RPMI8226 (cell line): ENCODE measurements at regions not wholly inside any gene's neighbourhood (a gene's known extent, or its start where the extent isn't known, plus 50 kb on each side); places are given as distances from the start of the nearest gene placed in this dataset.
"Not testable (repeated sequence)": the region's sequence is repeated elsewhere in the genome, so short reads cannot be mapped to it uniquely, and the experiment has no call there.

ENCODE experiments used
- DNase-seq: peaks from one replicate; pipeline ENCODE4 v3.0.0-alpha.2; 2015

DNA sequence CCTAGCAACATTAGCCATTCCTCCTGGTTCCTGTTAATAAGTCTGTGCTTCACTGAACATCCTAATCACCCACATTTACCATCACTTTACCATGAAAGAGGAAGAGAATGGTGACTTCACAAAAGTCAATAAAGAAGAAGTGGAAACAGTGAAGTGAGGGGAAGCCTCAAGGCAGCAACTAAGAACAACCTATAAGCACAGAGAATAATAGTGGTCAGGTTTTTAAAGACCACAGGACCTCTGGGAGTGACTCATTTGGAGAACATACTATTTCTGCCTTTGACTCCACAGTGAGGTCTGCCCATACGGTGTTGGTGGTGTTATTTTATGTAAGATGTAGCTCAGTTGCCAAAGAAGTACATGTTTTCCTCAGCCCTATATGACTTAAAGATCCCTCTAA, 86.0 kb upstream of the TET2 start:
- no peak for DNase-seq

DNA sequence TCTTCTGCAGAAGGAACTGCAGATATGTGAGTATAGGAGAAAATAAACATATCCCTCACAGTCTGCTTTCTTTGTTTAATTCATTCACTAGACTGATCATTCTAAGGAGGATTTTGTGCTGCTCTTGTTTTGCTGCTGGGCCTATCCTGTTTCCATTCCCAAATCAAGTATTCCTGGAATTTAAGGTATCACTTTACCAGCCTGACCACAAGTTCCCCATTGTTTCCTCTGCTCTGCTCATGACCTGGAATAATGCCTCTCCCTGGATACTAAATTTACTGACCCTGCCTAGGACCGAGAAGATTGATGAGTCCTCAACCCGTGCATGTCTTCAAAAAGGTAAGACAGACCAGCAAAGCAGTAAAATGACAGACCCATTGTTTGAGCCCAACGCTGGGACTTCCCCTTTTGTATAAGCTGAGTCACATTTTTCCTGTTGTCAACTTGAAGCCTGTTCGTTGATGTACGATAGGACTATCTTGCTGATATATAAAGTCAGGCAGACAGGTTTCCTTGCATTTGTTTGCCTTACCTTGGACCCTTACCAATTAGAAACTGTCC, 85.5 kb upstream of the TET2 start:
- DNase-seq: peak; percentile 17

- DNase-seq: no peak
Measured at GRCh38 chr4:105061731-105062130, 84.9 kb upstream of the TET2 start.

DNA sequence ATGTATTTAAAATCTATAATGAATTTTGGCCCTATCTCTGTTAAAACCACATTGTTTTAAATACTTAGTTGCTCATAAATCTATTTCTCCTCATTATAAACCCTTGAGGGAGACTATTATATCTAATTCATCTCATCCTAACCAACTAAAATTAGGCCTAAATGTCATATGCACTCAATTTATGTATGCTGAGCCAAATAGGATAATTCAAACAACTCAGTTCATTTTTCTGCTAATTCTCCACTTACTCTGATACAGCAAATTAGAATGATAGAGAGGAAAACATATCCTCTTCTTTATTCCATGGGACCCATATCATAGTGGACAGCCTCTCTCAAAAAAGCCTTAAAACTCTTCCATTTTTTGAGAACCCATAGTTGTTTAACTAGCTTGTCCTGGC, 80.3 kb upstream of the TET2 start:
- no peak for DNase-seq

DNA sequence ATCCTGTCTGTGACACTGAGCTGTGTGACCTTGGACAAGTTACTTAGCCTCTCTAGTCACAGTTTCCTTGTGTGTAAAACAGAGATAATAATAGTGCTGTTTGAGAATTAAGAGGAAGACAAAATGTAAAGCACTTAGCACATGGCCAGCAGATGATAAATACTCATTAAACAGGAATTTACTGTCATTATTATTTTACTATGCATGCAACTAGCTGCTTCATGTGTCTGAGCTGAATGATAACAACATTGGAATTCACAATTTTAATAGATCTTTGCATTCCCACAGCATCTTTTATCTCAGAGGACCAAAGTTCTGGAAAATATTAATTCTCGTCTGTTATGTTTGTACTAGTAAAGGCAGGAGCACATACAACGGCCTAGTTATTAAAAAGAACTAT, 79.2 kb upstream of the TET2 start:
- DNase-seq: no peak

DNA sequence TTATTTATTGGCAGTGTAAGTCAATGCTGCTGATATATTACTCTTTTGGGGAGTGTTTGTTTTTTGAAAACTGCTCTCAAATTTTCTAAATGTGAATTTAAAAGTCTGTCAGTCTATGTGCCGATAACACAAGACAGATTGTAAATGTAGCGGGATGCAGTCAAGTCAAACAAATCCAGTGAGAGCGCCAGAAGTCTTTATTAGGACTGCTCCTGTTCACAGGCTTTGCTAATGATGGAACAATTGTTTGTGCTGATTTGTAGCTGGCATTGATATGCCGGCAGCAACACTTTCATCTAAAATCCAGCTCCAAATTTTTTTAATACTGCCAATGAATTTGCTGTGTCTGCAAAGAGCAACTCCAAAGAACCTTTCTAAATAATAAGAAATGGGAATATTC, 78.7 kb upstream of the TET2 start:
- DNase-seq: no peak

- DNase-seq: no peak
Measured at GRCh38 chr4:105068516-105068915, 78.2 kb upstream of the TET2 start.

DNA sequence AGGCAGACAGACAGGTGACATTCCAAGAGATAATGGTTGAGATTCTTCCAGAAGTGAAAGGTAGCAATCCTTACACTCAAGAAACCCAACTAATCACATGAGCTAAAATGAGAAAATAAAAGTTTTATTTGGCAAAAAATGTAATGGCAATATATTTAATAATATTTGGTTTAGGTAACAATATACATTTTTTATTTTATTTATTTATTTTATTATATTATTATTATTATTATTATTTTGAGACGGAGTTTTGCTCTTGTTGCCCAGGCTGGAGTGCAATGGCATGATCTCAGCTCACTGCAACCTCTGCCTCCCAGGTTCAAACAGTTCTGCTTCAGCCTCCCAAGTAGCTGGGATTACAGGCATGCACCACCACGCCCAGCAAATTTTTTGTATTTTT, 74.6 kb upstream of the TET2 start:
- DNase-seq: not testable (repeated sequence)

GRCh38 chr4:105074097-105074496, 72.6 kb upstream of the TET2 start:
- DNase-seq: no peak

DNA sequence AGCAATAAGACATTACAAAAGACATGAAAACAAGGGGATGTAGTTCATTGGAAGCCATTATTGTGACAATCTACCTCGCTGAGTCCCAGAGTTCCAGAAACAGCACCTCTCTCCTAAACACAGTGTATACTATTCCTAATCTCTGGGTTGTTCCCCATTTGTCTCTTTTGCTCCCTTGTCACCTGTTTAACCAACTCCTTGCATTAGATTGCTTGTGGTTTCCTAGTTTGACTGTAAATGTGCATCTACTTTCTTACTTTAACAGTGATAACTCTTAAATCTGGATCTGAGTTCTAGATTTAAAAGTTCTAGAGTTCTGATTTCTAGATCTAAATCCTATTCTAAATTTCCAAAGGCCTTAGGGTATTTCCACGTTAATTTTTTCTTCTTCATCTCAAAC, 71.6 kb upstream of the TET2 start:
- DNase-seq: no peak

DNA sequence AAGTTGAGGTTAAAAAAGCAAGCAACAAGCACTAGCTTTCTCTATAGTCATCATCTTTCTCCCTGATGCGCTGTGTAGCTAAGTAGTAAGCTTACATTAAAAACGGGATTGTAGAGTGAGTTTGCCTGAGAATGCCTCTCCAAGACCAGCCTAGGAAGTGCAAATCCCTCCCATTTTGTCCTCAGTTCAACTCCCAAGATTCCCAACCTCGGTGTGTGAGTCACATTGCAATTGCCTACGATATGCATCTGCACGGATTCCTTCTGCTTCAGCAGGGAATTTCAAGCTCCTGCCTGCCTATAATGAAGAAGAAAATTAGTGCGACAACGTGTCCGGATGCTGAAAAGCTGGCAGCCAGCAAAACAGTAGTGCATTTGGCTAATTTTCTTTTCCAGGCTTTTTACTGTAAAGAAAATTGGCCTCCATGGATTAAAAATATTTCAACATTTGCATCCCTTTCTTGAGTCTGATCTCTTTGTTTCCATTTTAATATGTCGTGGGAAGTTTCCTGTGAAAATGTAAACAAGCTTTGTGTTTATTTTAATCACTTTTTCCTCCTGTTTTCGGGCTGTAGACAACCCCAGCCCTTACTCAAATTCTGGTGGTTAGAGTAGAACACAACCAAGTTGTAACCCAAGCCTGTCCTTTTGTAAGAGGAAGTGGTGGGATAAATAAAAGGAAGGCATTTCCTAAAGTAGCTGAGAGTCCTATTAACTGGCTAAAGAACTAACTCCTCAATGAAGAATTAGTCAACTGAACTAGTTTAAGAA, 58.4 kb upstream of the TET2 start:
- no peak for DNase-seq

DNA sequence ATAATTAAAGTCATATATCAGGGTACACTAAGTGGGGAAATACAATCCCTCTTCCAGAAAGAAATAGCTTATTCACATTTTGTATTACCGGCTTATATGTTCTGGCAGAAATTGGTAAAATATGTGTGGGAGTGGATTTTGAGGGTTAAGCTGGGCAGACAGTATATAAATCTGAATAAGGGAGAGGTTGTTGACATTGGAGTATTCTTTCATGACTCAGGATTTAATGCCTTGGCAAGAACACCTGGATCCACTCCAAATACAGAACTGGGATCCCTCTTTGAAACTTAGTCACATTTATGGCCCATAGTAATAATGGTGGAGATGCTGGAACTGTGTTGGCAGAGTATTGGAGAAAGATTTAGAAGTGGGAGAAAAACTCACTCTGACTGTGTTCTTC, 54.3 kb upstream of the TET2 start:
- no peak for DNase-seq

- no peak for DNase-seq
Measured at GRCh38 chr4:105092768-105093167, 53.9 kb upstream of the TET2 start.

GRCh38 chr4:105093975-105094374, 52.7 kb upstream of the TET2 start:
- no peak for DNase-seq
